ENCODE measurements at regions not wholly inside any gene's neighbourhood (a gene's known extent, or its start where the extent isn't known, plus 50 kb on each side); places are given as distances from the start of the nearest gene placed in this dataset.

DNA sequence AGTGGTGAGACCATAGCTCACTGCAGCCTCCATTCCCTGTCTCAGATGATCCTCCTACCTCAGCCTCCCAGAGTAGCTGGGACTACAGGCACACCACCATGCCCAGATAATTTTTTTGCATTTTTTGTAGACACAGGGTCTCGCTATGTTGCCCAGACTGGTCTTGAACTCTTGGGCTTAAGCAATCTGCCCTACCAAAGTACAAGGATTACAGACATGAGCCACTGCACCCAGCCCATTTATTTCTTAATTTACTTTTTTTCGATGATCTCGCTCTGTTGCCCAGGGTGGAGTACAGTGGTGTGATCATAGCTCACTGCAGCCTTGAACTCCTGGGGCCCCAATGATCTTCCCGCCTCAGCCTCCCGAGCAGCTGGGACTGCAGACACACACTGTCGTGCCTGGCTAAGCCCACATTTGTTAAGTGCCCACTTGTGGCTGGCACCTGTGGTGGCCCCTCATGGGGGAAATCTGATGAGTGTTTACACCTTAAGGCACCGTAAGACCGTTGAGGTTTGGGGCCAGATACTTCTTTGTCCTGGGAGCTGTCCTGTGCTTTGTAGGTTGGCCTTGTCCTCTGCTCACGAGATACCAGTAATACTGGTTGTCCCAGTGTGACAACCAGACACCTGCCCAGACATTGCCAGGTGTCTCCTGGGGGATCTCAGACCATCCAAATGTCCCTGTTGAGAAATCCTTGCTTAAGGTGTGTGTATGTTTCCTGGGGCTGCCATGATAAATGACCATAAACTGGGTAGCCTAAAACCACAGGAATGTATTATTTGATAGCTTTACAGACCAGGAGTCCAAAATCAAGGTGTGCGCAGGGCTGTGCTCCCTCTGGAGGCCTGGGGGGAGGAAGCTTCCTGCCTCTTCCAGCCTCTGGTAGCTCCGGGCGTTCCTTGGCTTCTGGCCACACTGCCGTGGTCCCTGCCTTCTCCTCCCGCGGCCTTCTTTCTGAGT lies 141.4 kb upstream of the GSE1 start:
- TF ChIP-seq, protein P1, sequence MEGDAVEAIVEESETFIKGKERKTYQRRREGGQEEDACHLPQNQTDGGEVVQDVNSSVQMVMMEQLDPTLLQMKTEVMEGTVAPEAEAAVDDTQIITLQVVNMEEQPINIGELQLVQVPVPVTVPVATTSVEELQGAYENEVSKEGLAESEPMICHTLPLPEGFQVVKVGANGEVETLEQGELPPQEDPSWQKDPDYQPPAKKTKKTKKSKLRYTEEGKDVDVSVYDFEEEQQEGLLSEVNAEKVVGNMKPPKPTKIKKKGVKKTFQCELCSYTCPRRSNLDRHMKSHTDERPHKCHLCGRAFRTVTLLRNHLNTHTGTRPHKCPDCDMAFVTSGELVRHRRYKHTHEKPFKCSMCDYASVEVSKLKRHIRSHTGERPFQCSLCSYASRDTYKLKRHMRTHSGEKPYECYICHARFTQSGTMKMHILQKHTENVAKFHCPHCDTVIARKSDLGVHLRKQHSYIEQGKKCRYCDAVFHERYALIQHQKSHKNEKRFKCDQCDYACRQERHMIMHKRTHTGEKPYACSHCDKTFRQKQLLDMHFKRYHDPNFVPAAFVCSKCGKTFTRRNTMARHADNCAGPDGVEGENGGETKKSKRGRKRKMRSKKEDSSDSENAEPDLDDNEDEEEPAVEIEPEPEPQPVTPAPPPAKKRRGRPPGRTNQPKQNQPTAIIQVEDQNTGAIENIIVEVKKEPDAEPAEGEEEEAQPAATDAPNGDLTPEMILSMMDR (IDR thresholded peaks at IDR 0.05) = no peak
- no peak for TF ChIP-seq POLR2A (IDR thresholded peaks at IDR 0.05)

Data from uterus (tissue), 2 donors.